Calu3 (cell line): ENCODE measurements at regions not wholly inside any gene's neighbourhood (a gene's known extent, or its start where the extent isn't known, plus 50 kb on each side); places are given as distances from the start of the nearest gene placed in this dataset.

Experiments
- BruUV-seq: library from RNA; stranded (reverse); fragments of 400-500 nt; replicated peaks from 2 replicates; lab custom pipeline; 2021; lab: Mats Ljungman, UMichigan
- CTCF ChIA-PET: fragments of 300-600 bp; sonication (Branson Sonifier 250); formaldehyde crosslinking; loops from one replicate; lab custom pipeline; 2022; ENCODE audit warnings: antibody characterized with exemption; lab: Charles Lee
- DNase-seq: peaks from one replicate; pipeline ENCODE4 v3.0.0; 2022
- H3K27ac Mint-ChIP-seq: one replicate; pipeline ENCODE4 v1.8.0; 2022; ENCODE audit warnings: mixed read lengths; ENCODE audit not compliant: unreplicated experiment
- H3K27me3 Mint-ChIP-seq: one replicate; pipeline ENCODE4 v1.8.0; 2022; ENCODE audit warnings: mixed read lengths; ENCODE audit not compliant: unreplicated experiment
- H3K36me3 Mint-ChIP-seq: one replicate; pipeline ENCODE4 v1.8.0; 2022; ENCODE audit warnings: mild to moderate bottlenecking, moderate library complexity, mixed read lengths; ENCODE audit not compliant: insufficient read depth, unreplicated experiment
- H3K4me1 Mint-ChIP-seq: one replicate; pipeline ENCODE4 v1.8.0; 2022; ENCODE audit warnings: mild to moderate bottlenecking, low read depth, mixed read lengths; ENCODE audit not compliant: unreplicated experiment
- H3K4me3 Mint-ChIP-seq: one replicate; pipeline ENCODE4 v1.8.0; 2022; ENCODE audit warnings: mild to moderate bottlenecking, low read depth, moderate library complexity, mixed read lengths; ENCODE audit not compliant: unreplicated experiment
- H3K9me3 Mint-ChIP-seq: one replicate; pipeline ENCODE4 v1.8.0; 2022; ENCODE audit warnings: low read depth, mixed read lengths; ENCODE audit not compliant: unreplicated experiment
- intact Hi-C: fragments of 100-400 bp; cut with micrococcal nuclease; formaldehyde crosslinking; loops from one replicate; pipeline ENCODE4 v1.10.0; 2022; ENCODE audit not compliant: unreplicated experiment
- TF ChIP-seq, protein P1 (sequence below): fragments of 200-600 bp; IDR thresholded peaks from one replicate; pipeline ENCODE4 v1.8.0; 2022; ENCODE audit warnings: antibody characterized with exemption; ENCODE audit not compliant: unreplicated experiment

- CTCF ChIA-PET: interaction anchor here (0.6 kb wide), 1 partner anchor 55 kb away, joined by 3 read pairs; no protein-coding TSS in a partner anchor
- TF ChIP-seq, protein P1, sequence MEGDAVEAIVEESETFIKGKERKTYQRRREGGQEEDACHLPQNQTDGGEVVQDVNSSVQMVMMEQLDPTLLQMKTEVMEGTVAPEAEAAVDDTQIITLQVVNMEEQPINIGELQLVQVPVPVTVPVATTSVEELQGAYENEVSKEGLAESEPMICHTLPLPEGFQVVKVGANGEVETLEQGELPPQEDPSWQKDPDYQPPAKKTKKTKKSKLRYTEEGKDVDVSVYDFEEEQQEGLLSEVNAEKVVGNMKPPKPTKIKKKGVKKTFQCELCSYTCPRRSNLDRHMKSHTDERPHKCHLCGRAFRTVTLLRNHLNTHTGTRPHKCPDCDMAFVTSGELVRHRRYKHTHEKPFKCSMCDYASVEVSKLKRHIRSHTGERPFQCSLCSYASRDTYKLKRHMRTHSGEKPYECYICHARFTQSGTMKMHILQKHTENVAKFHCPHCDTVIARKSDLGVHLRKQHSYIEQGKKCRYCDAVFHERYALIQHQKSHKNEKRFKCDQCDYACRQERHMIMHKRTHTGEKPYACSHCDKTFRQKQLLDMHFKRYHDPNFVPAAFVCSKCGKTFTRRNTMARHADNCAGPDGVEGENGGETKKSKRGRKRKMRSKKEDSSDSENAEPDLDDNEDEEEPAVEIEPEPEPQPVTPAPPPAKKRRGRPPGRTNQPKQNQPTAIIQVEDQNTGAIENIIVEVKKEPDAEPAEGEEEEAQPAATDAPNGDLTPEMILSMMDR: no peak
- BruUV-seq: no TSS peak
- DNase-seq: no peak
- Mint-ChIP-seq H3K4me3 (no peak overlapping the region), H3K9me3 (no peaks in the 10 kb centered on the region), H3K27ac (no peak overlapping the region), H3K27me3 (peaks cover 83% of the 10 kb centered on the region), H3K36me3 (peaks cover 5% of the 10 kb centered on the region), H3K4me1 (no peaks in the 10 kb centered on the region)
- intact Hi-C loops: no loop called here
Observed at GRCh38 chr11:134017511-134018430, 51.1 kb upstream of the JAM3 start.
